ENCODE measurements at regions not wholly inside any gene's neighbourhood (a gene's known extent, or its start where the extent isn't known, plus 50 kb on each side); places are given as distances from the start of the nearest gene placed in this dataset.
"Not testable (repeated sequence)": the region's sequence is repeated elsewhere in the genome, so short reads cannot be mapped to it uniquely, and the experiment has no call there.

GRCh38 chr10:29881811-29882210, 177.6 kb downstream of the JCAD start:
- no peak for DNase-seq (ENCODE audit: low spot score)

DNA sequence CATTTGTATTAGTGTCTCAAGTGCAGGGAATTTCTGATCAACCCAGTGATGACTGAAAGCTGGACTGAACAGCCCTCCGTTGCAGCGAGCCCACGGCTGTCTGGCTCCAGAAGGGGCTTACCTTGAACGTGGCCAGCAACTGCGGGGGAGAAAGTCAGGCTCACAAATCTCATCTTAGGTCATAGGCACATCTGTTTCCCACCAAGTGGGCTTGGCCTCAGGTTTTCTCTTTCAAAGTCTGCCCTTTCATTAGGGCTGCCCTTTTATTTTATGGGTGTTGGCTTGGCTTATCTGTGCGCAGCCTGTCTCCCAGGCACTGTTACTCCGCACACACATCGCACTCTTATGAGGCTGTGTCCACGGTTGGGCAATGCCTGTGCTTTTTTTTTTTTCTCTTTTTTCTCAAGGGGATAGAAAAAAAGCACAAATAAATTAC, 178.0 kb downstream of the JCAD start:
- no peak for DNase-seq (ENCODE audit: low spot score)

GRCh38 chr10:29880856-29881255, 178.5 kb downstream of the JCAD start:
- DNase-seq (ENCODE audit: low spot score): no peak

GRCh38 chr10:29879862-29880261, 179.5 kb downstream of the JCAD start:
- no peak for DNase-seq (ENCODE audit: low spot score)

DNA sequence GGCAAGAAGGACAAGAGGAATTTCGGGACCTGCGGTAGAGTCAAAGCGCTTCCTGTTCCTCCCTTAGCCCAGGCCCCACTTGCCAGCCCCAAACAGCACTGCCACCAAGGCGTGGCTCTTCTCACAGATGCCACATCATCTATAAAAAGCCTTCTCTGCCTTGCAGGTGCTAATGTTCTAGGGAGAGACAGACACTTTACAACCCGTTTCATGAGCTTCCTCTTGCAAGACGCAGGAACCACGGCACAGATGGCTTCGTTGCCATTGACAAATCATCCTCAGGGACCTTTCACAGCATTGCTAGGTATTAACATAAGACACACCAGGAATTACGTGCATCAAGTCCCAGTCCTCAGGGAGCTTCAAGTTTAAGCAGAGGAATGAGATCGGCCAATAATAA, 180.9 kb downstream of the JCAD start:
- DNase-seq (ENCODE audit: low spot score): no peak

DNA sequence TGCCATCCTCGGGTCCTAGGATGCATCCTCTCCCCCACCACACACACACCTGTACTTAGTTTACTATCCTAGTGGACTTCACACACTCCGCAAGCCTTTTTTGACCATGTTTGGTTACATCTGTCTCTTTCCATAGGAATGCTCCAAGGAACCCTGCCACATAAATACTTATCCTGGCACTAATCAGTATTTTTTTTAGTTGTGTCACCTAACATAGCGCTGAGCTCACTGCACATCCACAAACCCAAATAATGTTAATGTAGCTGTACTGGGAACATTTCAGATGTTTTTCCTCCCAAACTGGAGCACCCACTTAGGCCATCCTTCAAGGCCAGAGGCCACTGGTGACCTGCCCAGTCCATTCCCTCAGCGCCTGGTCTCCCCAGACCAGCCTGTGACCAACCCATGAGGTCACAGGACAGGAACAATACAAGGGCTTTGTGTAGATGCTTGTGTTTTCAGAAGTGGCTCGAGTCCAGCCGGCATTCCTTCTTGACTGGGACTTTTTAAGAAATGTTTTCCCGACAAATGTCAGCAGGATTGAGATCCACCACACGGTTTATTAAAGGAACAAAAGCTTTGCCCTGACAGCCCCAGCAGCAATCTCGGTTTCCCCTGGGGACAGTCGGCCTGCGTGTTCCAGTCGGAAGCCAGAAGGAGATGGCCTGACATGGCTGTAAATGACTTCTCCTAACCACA, 181.4 kb downstream of the JCAD start:
- no peak for DNase-seq (ENCODE audit: low spot score)

DNA sequence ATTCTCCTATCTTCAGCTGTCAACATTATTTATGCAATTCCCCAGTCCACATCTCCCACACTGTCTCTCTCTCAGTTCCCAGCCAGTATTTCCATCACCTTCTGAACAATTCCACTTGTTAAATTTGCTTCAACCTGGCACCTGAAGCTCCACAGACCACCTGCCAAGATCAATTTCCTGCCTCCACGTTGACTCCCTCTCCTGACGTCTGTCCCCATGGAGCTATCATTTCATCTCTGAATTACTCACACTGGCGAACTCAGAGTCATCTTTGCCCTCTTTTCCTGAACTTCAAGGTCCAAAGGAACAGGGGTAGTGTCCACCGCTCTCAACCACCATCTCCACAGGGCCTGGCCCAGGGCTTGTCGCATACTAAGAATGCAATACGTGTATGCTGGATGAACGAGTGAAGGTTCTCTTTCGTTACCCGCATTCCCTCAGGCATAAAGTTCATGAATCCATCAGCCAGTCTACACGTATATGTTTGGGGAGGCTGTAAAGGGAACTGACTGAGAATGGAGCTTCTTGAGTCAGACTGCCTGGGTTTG, 183.3 kb downstream of the JCAD start:
- no peak for DNase-seq (ENCODE audit: low spot score)

- no peak for DNase-seq (ENCODE audit: low spot score)
Observed at GRCh38 chr10:29874606-29875269, 184.6 kb downstream of the JCAD start.

GRCh38 chr10:29873941-29874484, 185.4 kb downstream of the JCAD start:
- no peak for DNase-seq (ENCODE audit: low spot score)

DNA sequence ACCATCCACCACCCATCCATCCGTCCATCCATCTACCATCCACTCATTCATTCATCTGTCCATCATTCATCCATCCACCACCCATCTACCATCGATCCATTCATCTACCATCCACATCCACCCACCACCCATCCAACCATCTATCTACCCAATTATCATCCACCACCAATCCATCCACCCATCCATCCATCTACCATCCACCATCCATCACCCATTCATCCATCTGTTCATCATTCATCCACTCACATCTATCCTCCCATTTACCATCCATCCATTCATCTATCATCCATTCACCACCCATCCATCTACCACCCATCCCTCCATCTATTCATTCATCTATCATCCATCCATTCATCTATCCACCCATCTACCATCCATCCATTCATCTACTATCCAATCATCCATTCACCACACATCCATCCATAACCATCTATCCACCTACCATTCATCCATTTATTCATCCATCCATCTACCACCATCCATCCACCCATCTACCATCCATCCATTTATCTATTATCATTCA, 188.8 kb downstream of the JCAD start:
- DNase-seq (ENCODE audit: low spot score): no peak

GRCh38 chr10:29869593-29869992, 189.8 kb downstream of the JCAD start:
- no peak for DNase-seq (ENCODE audit: low spot score)

DNA sequence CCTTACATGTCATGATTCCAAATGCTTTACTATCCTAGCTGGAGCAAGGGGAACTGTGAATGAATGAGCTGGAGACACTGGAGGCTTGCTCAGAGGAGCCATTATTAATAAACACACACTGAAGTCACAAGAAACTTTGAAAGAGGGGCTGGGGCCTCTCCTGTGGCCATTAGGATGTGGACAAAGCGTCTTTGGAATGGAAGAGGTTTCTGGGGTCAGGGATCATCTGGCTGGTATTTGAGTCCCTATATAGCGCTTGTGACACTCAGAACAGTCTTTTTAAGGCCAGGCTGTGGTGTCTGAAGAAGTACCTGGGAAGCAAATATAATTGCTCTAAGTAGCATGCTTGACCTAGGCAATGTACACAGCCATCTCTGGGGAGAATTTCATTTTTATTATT, 193.0 kb downstream of the JCAD start:
- no peak for DNase-seq (ENCODE audit: low spot score)

GRCh38 chr10:29865700-29866355, 193.6 kb downstream of the JCAD start:
- no peak for DNase-seq (ENCODE audit: low spot score)

DNA sequence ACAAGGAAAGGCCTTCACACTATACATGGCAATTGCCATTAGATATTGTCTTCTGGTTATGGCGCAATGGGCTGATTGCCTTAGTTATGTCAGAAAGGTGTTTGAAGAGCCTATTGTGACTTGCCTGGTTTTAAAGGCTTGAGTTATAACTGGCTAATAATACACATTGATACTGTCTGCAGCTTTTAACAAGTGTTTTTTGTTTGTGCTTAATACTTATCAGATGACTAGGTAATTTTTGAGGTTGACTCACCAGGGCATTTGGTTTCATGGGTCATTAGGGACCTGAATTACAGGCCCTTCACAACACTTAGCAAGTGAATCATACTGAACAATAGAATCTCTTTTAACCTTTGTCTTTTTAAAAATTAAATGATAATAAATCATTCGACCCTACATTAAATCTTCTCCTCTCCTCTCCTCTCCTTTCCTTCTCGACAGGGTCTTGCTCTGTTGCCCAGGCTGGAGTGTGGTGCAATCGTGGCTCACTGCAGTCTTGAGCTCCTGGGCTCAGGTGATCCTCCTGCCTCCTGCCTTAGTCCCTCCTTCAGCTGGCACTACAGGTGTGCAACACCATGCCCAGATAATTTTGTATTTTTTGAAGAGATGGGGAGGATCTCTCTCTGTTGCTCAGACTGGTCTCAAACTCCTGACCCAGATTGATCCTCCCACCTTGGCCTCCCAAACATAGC, 196.3 kb downstream of the JCAD start:
- no peak for DNase-seq (ENCODE audit: low spot score)

GRCh38 chr10:29861811-29862505, 197.4 kb downstream of the JCAD start:
- DNase-seq (ENCODE audit: low spot score): no peak

- DNase-seq (ENCODE audit: low spot score): not testable (repeated sequence)
Observed at GRCh38 chr10:29861231-29861630, 198.2 kb downstream of the JCAD start.

DNA sequence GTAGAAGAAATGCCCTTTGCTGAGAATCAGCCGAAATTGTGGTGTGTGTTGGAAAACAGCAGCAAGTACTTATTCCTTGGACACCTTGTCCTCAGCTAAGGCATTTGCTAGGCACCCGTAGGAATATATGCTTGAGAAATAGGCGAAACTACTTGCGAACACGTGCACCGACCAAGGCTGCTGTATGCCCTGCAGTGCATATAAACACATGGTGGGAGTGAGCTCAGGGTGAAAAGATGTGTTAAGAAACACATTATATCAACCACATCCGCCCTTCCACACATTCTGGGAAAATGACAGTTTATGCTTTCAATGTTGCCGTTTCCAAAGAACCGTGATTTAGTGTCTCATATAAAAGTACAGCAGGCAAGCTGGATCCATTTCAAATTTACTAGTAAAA, 199.2 kb downstream of the JCAD start:
- DNase-seq (ENCODE audit: low spot score): no peak

DNA sequence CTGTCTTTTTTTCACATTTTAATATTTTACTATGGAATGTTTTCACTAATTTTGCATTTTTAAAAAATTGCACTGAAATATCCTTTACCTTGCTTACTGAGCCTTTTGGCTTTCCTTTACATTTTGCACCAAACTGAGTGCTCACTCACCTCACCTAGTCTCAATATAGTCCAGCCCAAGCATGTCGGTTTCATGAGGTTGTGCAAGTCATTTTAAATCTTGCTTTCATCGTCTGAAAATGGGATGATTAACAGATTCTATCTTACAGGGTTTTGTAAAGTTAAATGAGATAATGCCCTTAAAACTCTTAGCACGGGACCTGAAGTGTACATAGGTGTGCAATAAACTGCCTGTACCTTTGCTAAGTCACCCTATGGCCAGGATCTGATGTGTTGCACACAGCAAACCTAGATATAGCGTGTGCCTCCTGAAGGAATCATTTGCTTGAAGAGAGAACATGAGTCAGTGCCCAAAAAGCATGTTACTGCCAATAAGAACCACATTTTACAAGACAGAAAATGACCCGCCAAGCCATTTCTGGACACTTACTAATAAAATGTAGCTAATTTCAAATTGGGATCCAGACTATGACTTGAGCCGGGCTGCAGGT, 199.8 kb downstream of the JCAD start:
- DNase-seq (ENCODE audit: low spot score): no peak

- no peak for DNase-seq (ENCODE audit: low spot score)
Observed at GRCh38 chr10:29858702-29859267, 200.6 kb downstream of the JCAD start.
